ENCODE measurements at regions not wholly inside any gene's neighbourhood (a gene's known extent, or its start where the extent isn't known, plus 50 kb on each side); places are given as distances from the start of the nearest gene placed in this dataset.
A peak's percentile ranks its signal among the peaks of the same experiment; 100 is the strongest.

DNA sequence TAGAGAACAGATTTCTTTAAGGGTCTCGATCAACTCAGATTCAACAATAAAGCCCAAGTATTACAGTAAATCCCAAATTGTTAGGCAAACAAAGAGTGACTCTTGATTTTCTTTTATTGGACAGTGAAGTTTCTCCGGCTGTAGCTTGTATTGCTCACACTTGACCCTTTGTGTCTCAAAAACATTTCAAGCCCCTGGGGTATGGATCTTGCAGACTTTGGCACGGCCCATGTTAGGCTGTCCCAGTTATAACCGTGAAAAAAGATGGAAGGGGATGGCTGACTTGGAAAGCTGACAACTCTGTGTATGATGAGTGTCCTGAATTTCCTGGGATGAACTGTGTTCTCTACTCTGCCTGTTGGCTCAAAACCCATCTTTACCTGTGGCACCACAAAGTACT is 356.1 kb downstream of the SLITRK2 start:
- DNase-seq (ENCODE audit: unreplicated experiment) = no peak
- H3K4me3 Mint-ChIP-seq (ENCODE audit: unreplicated experiment) = no peak overlapping the region
- TF ChIP-seq, protein P1, sequence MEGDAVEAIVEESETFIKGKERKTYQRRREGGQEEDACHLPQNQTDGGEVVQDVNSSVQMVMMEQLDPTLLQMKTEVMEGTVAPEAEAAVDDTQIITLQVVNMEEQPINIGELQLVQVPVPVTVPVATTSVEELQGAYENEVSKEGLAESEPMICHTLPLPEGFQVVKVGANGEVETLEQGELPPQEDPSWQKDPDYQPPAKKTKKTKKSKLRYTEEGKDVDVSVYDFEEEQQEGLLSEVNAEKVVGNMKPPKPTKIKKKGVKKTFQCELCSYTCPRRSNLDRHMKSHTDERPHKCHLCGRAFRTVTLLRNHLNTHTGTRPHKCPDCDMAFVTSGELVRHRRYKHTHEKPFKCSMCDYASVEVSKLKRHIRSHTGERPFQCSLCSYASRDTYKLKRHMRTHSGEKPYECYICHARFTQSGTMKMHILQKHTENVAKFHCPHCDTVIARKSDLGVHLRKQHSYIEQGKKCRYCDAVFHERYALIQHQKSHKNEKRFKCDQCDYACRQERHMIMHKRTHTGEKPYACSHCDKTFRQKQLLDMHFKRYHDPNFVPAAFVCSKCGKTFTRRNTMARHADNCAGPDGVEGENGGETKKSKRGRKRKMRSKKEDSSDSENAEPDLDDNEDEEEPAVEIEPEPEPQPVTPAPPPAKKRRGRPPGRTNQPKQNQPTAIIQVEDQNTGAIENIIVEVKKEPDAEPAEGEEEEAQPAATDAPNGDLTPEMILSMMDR (IDR thresholded peaks at IDR 0.05; ENCODE audit: unreplicated experiment) = no peak
- H3K27me3 Mint-ChIP-seq (ENCODE audit: insufficient read depth, unreplicated experiment) = no peaks in the 10 kb centered on the region
- no peaks in the 10 kb centered on the region for H3K4me1 Mint-ChIP-seq (ENCODE audit: insufficient read depth, unreplicated experiment)
- intact Hi-C loops (cut with micrococcal nuclease) = no loop called here
- peaks cover 6% of the 10 kb centered on the region for H3K9me3 Mint-ChIP-seq (ENCODE audit: unreplicated experiment)
- no TSS peak for BruUV-seq (replicated peaks)
- H3K27ac Mint-ChIP-seq (ENCODE audit: low read depth, unreplicated experiment) = no peak overlapping the region
- POLR2A ChIA-PET = no interaction called here
- CTCF ChIA-PET = no interaction called here
- H3K36me3 Mint-ChIP-seq (ENCODE audit: insufficient read depth, unreplicated experiment) = no peaks in the 10 kb centered on the region

- POLR2A ChIA-PET = no interaction called here
- TF ChIP-seq, protein P1 (IDR thresholded peaks at IDR 0.05; ENCODE audit: unreplicated experiment) = no peak
- Mint-ChIP-seq H3K9me3 (ENCODE audit: unreplicated experiment) (peaks cover 8% of the 10 kb centered on the region), H3K4me3 (ENCODE audit: unreplicated experiment) (no peak overlapping the region), H3K4me1 (ENCODE audit: insufficient read depth, unreplicated experiment) (no peaks in the 10 kb centered on the region), H3K36me3 (ENCODE audit: insufficient read depth, unreplicated experiment) (no peaks in the 10 kb centered on the region), H3K27me3 (ENCODE audit: insufficient read depth, unreplicated experiment) (no peaks in the 10 kb centered on the region), H3K27ac (ENCODE audit: low read depth, unreplicated experiment) (no peak overlapping the region)
- DNase-seq (ENCODE audit: unreplicated experiment) = no peak
- intact Hi-C loops (cut with micrococcal nuclease) = no loop called here
- CTCF ChIA-PET = interaction anchor here (0.6 to 0.7 kb wide), 2 partner anchors 22 to 501 kb away, joined by 3 to 5 read pairs; no protein-coding TSS in a partner anchor
- BruUV-seq (replicated peaks) = no TSS peak
These were observed 364.2 kb downstream of the SLITRK2 start for GRCh38 chrX:146181858-146182257.

DNA sequence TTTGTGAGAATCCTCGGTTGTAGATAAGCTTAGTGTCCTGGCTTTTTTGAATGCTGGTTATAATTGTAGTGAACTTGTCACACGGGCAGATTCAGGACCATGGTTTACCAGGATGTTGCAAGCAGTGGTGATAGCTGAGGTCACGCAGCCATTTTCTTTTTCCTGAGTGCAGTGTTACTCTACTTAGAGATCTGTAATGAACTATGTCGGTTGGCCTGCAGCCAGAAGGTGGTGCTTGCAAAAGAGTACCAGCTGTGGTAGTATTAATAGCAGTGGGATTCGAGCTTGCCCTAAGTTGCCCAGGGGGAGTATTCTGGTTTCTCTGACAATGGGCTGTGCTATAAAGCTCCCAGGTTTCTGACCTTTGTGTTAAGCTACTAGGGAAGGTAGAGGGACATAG is 368.9 kb downstream of the SLITRK2 start:
- CTCF ChIA-PET = interaction anchor here (0.6 to 1.2 kb wide), 2 partner anchors 246 to 975 kb away, joined by 4 read pairs; no protein-coding TSS in a partner anchor
- Mint-ChIP-seq H3K36me3 (ENCODE audit: insufficient read depth, unreplicated experiment) (no peaks in the 10 kb centered on the region), H3K27me3 (ENCODE audit: insufficient read depth, unreplicated experiment) (no peaks in the 10 kb centered on the region), H3K4me3 (ENCODE audit: unreplicated experiment) (no peak overlapping the region), H3K27ac (ENCODE audit: low read depth, unreplicated experiment) (no peak overlapping the region), H3K9me3 (ENCODE audit: unreplicated experiment) (peaks cover 8% of the 10 kb centered on the region), H3K4me1 (ENCODE audit: insufficient read depth, unreplicated experiment) (peaks cover 4% of the 10 kb centered on the region)
- intact Hi-C loops (cut with micrococcal nuclease) = no loop called here
- TF ChIP-seq, protein P1 (IDR thresholded peaks at IDR 0.05; ENCODE audit: unreplicated experiment) = no peak
- DNase-seq (ENCODE audit: unreplicated experiment) = peak; percentile 33
- BruUV-seq (replicated peaks) = no TSS peak
- POLR2A ChIA-PET = no interaction called here

- Mint-ChIP-seq H3K9me3 (ENCODE audit: unreplicated experiment) (peaks cover 8% of the 10 kb centered on the region), H3K36me3 (ENCODE audit: insufficient read depth, unreplicated experiment) (no peaks in the 10 kb centered on the region), H3K4me3 (ENCODE audit: unreplicated experiment) (no peak overlapping the region), H3K27me3 (ENCODE audit: insufficient read depth, unreplicated experiment) (no peaks in the 10 kb centered on the region), H3K27ac (ENCODE audit: low read depth, unreplicated experiment) (no peak overlapping the region), H3K4me1 (ENCODE audit: insufficient read depth, unreplicated experiment) (peaks cover 9% of the 10 kb centered on the region)
- no TSS peak for BruUV-seq (replicated peaks)
- TF ChIP-seq, protein P1 (IDR thresholded peaks at IDR 0.05; ENCODE audit: unreplicated experiment) = no peak
- no peak for DNase-seq (ENCODE audit: unreplicated experiment)
- CTCF ChIA-PET = interaction anchor here (0.5 to 1.5 kb wide), 7 partner anchors 121 to 820 kb away, joined by 3 to 4 read pairs (median 3); no protein-coding TSS in a partner anchor
- POLR2A ChIA-PET = no interaction called here
- intact Hi-C loops (cut with micrococcal nuclease) = no loop called here
These were observed 371.7 kb downstream of the SLITRK2 start for GRCh38 chrX:146189371-146189770.
